Stomach (tissue), 4 donors: ENCODE measurements at regions not wholly inside any gene's neighbourhood (a gene's known extent, or its start where the extent isn't known, plus 50 kb on each side); places are given as distances from the start of the nearest gene placed in this dataset.

Experiments
- CTCF ChIP-seq, 7 experiments: fragments of 450-650 bp in 4 of 7; fragments of 200-600 bp in 3 of 7; sonication (generic) in 3 of 7; IDR thresholded peaks; one replicate each; pipeline ENCODE4 v1.5.1; 2016 to 2019; ENCODE audit warnings: antibody characterized with exemption in 7 of 7, control low read depth in 2 of 7, mild to moderate bottlenecking in 1 of 7
- EP300 ChIP-seq: sonication (generic); formaldehyde crosslinking; IDR thresholded peaks from one replicate; pipeline ENCODE4 v1.6.1; 2017; ENCODE audit warnings: antibody characterized with exemption
- POLR2A ChIP-seq, 4 donors: fragments of 450-650 bp; IDR thresholded peaks; one replicate each; pipeline ENCODE4 v1.6.1; 2016; ENCODE audit warnings: antibody characterized with exemption in 4 of 4, control low read depth in 2 of 4, mild to moderate bottlenecking in 1 of 4, moderate library complexity in 1 of 4
- POLR2AphosphoS5 ChIP-seq, 3 donors: sonication (generic); formaldehyde crosslinking; IDR thresholded peaks; one replicate each; pipeline ENCODE4 v1.6.1; 2016; ENCODE audit warnings: antibody characterized with exemption in 3 of 3

DNA sequence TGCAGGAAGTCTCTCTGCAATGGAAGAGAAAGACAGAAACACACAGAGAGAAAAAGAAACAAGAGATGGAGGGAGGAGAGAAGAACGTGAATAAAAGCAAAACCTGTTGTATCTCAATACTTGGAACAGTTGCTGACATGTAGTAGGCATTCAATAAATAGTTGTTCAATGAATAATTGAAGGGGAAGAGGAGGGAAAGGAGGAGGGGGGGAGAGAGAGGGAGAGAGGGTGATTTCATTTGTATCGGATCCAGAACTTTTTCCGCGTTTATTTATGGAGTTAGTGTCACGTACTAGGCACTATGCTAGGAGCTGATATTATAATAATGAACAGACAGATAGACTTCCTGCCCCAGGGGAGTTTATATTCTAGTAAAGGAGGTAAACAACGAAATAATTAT lies 144.1 kb downstream of the OMA1 start:
- TF ChIP-seq CTCF (IDR thresholded peaks at IDR 0.05) (no peak), POLR2A (IDR thresholded peaks at IDR 0.05) (no peak), POLR2AphosphoS5 (IDR thresholded peaks at IDR 0.05) (no peak), EP300 (no peak)
